HFFc6 (cell line): ENCODE measurements at regions not wholly inside any gene's neighbourhood (a gene's known extent, or its start where the extent isn't known, plus 50 kb on each side); places are given as distances from the start of the nearest gene placed in this dataset.

ENCODE experiments used
- DNase-seq: peaks from one replicate; pipeline ENCODE4 v3.0.0-alpha.2; 2018
- H3K27ac Mint-ChIP-seq: 2 replicates; pipeline ENCODE4 v1.8.0; 2020; ENCODE audit warnings: mild to moderate bottlenecking, mixed read lengths
- H3K27me3 Mint-ChIP-seq: 2 replicates; pipeline ENCODE4 v1.8.0; 2021; ENCODE audit warnings: mild to moderate bottlenecking, moderate library complexity, mixed read lengths; ENCODE audit not compliant: insufficient read depth
- H3K36me3 Mint-ChIP-seq: 2 replicates; pipeline ENCODE4 v1.8.0; 2021; ENCODE audit warnings: low read depth, mixed read lengths
- H3K4me1 Mint-ChIP-seq: 2 replicates; pipeline ENCODE4 v1.8.0; 2020; ENCODE audit warnings: low read depth, mixed read lengths
- H3K4me3 Mint-ChIP-seq: 2 replicates; pipeline ENCODE4 v1.8.0; 2020; ENCODE audit warnings: mild to moderate bottlenecking, moderate library complexity, mixed read lengths
- H3K9me3 Mint-ChIP-seq: 2 replicates; pipeline ENCODE4 v1.8.0; 2020; ENCODE audit warnings: mild to moderate bottlenecking, mixed read lengths
- CTCF ChIP-seq: fragments of 200-600 bp; sonication (generic); IDR thresholded peaks from 2 replicates; pipeline ENCODE4 v1.5.0; 2021; ENCODE audit warnings: antibody characterized with exemption, mild to moderate bottlenecking

- Mint-ChIP-seq H3K9me3 (peaks cover 3% of the 10 kb centered on the region), H3K36me3 (no peaks in the 10 kb centered on the region), H3K27me3 (peaks cover 5% of the 10 kb centered on the region; the same call in 1 of the 2 replicates), H3K4me1 (no peaks in the 10 kb centered on the region), H3K27ac (no peak overlapping the region), H3K4me3 (no peak overlapping the region)
- DNase-seq = no peak
- no peak for TF ChIP-seq CTCF
Observed at GRCh38 chr4:85268961-85269360, 206.0 kb upstream of the ARHGAP24 start.

GRCh38 chr4:85274955-85275354 lies 200.0 kb upstream of the ARHGAP24 start:
- no peak for DNase-seq
- Mint-ChIP-seq H3K4me1 (no peaks in the 10 kb centered on the region), H3K4me3 (no peak overlapping the region), H3K9me3 (peaks cover 8% of the 10 kb centered on the region), H3K27ac (no peak overlapping the region), H3K36me3 (no peaks in the 10 kb centered on the region), H3K27me3 (no peaks in the 10 kb centered on the region; the same call in 1 of the 2 replicates)
- no peak for TF ChIP-seq CTCF

GRCh38 chr4:85280963-85281362 lies 194.0 kb upstream of the ARHGAP24 start:
- Mint-ChIP-seq H3K4me3 (no peak overlapping the region), H3K9me3 (no peaks in the 10 kb centered on the region), H3K27ac (no peak overlapping the region), H3K36me3 (no peaks in the 10 kb centered on the region), H3K4me1 (no peaks in the 10 kb centered on the region), H3K27me3 (no peaks in the 10 kb centered on the region; the same call in 1 of the 2 replicates)
- TF ChIP-seq CTCF = no peak
- DNase-seq = no peak

GRCh38 chr4:85291226-85291625 lies 183.7 kb upstream of the ARHGAP24 start:
- DNase-seq = no peak
- H3K9me3 Mint-ChIP-seq = peaks cover 8% of the 10 kb centered on the region; the same call in 1 of the 2 replicates
- no peaks in the 10 kb centered on the region for H3K36me3 Mint-ChIP-seq
- no peak for TF ChIP-seq CTCF
- H3K27me3 Mint-ChIP-seq = peaks cover 2% of the 10 kb centered on the region
- no peaks in the 10 kb centered on the region for H3K4me1 Mint-ChIP-seq
- H3K4me3 Mint-ChIP-seq = no peak overlapping the region
- H3K27ac Mint-ChIP-seq = no peak overlapping the region

- no peak for TF ChIP-seq CTCF
- Mint-ChIP-seq H3K27me3 (peaks cover 2% of the 10 kb centered on the region), H3K4me1 (no peaks in the 10 kb centered on the region), H3K4me3 (no peak overlapping the region), H3K9me3 (no peaks in the 10 kb centered on the region; the same call in 1 of the 2 replicates), H3K27ac (no peak overlapping the region), H3K36me3 (no peaks in the 10 kb centered on the region)
- no peak for DNase-seq
Observed at GRCh38 chr4:85298037-85298436, 176.9 kb upstream of the ARHGAP24 start.
